Left lung (tissue), 4 donors: ENCODE measurements at regions not wholly inside any gene's neighbourhood (a gene's known extent, or its start where the extent isn't known, plus 50 kb on each side); places are given as distances from the start of the nearest gene placed in this dataset.

Experiments used
- ATAC-seq: fragments of 200-7000 bp; cut with Tn5 transposase; one replicate; pipeline ENCODE4 v1.9.1; 2020; ENCODE audit warnings: moderate library complexity
- DNase-seq, 4 donors: peaks; one replicate each; pipeline ENCODE4 v3.0.0-alpha.2; 2013 to 2020
- H3K27ac ChIP-seq, 2 donors: fragments of 200-600 bp; sonication (generic) in 1 of 2; one replicate each; pipeline versions ENCODE4 v1.5.0 to v1.8.0; 2020 to 2021
- H3K27me3 ChIP-seq, 2 donors: fragments of 200-600 bp; sonication (generic) in 1 of 2; one replicate each; pipeline versions ENCODE4 v1.5.0 to v1.8.0; 2020 to 2021
- H3K36me3 ChIP-seq, 2 donors: fragments of 200-600 bp; sonication (generic) in 1 of 2; one replicate each; pipeline versions ENCODE4 v1.5.0 to v1.8.0; 2020 to 2021
- H3K4me1 ChIP-seq, 2 donors: fragments of 200-600 bp; one replicate each; pipeline ENCODE4 v1.8.0; 2021
- H3K4me3 ChIP-seq, 2 donors: fragments of 200-600 bp; sonication (generic) in 1 of 2; one replicate each; pipeline versions ENCODE4 v1.5.0 to v1.8.0; 2020 to 2021; ENCODE audit warnings: mild to moderate bottlenecking in 1 of 2
- H3K9me3 ChIP-seq, 2 donors: fragments of 200-600 bp; sonication (generic) in 1 of 2; one replicate each; pipeline versions ENCODE4 v1.5.0 to v1.8.0; 2020 to 2021
- intact Hi-C, 2 donors: fragments of 100-400 bp; cut with DNase I; formaldehyde crosslinking; loops; one replicate each; pipeline versions ENCODE4 v1.11.2 to v1.14.2; 2022
- TF ChIP-seq, protein P1 (sequence below), 2 donors: fragments of 200-600 bp; sonication (generic) in 1 of 2; IDR thresholded peaks; one replicate each; pipeline versions ENCODE4 v1.5.0 to v1.8.0; 2021; ENCODE audit warnings: antibody characterized with exemption in 2 of 2
- donor health status: DM: no; HTN: yes; CAD: no.
- donor health status: DM: no; HTN: no; CAD: no.

DNA sequence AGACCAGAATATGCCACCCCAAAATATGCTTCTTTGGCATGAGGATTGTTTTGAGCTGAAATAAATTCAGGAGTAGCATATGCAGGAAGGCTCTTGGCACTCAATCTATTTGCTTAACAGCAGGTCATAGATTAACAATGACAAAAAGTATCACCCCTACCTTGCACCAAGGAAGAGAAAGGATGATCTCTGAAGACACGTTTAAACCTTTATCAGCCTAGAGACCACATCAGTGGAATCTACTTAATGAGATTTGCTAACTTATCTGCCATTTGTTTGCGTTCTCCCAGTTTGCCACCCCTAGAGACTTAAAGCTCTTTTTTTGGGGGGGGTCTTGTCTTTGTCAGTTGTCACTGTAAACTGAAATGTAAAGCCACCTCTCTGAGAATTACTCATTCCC lies 1278.7 kb upstream of the USP15 start:
- Histone ChIP-seq H3K9me3 (peaks cover 0 to 6% of the 10 kb centered on the region in 2 donors), H3K36me3 (no peaks in the 10 kb centered on the region), H3K27ac (no peak overlapping the region), H3K27me3 (no peaks in the 10 kb centered on the region), H3K4me3 (no peak overlapping the region), H3K4me1 (no peaks in the 10 kb centered on the region)
- intact Hi-C loops, result no loop called here
- ATAC-seq (no peak), DNase-seq (no peak)
- TF ChIP-seq, protein P1, sequence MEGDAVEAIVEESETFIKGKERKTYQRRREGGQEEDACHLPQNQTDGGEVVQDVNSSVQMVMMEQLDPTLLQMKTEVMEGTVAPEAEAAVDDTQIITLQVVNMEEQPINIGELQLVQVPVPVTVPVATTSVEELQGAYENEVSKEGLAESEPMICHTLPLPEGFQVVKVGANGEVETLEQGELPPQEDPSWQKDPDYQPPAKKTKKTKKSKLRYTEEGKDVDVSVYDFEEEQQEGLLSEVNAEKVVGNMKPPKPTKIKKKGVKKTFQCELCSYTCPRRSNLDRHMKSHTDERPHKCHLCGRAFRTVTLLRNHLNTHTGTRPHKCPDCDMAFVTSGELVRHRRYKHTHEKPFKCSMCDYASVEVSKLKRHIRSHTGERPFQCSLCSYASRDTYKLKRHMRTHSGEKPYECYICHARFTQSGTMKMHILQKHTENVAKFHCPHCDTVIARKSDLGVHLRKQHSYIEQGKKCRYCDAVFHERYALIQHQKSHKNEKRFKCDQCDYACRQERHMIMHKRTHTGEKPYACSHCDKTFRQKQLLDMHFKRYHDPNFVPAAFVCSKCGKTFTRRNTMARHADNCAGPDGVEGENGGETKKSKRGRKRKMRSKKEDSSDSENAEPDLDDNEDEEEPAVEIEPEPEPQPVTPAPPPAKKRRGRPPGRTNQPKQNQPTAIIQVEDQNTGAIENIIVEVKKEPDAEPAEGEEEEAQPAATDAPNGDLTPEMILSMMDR (IDR thresholded peaks at IDR 0.05), result no peak

DNA sequence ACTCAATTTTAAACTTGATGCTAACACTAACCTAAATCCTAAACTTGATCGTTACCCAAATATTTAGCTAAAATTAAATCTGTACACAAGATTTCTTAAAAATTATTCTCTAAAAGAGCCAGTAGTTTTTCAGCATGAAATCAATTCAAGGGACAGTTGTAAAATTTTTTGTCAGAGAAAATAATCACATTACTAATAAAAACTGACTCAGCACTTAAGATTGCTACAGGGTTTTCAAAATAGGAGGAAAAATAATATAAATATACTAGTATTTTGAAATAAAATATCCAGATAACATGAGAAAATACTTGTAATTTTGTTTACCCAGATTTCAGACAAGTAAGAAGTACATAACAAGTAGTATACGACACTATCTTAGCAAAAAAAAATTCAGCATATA lies 1268.1 kb upstream of the USP15 start:
- intact Hi-C loops, result no loop called here

DNA sequence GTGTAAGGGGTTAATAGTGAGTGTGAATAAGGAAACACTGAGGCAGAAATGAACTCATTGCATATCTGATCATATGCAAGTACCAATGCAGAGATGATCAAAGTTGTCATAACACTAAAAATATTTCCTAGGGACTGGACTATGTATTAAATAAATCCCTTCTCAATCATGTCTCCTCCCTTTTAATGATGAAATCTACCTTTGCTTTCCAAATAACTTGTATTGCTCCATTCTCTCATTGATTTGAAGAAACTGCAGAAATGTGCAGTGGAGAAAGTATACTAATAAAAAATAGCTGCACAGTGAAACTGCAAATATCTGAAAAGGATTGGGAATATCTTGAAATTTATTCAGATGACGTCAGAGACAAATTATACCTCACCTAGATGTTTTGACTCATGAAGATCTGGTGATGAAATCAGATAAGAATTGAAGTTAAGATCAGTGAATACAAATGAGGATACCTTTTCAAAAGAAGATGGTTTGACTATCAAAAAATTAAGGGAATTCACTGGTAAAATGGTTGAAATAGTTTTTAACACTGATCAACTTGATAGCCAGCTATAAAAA lies 1264.9 kb upstream of the USP15 start:
- no peak overlapping the region for H3K27ac ChIP-seq
- DNase-seq, result no peak
- ATAC-seq, result no peak
- intact Hi-C loops, result no loop called here
- H3K27me3 ChIP-seq, result no peaks in the 10 kb centered on the region
- TF ChIP-seq, protein P1 (IDR thresholded peaks at IDR 0.05), result no peak
- peaks cover 0 to 14% of the 10 kb centered on the region in 2 donors for H3K9me3 ChIP-seq
- no peaks in the 10 kb centered on the region for H3K4me1 ChIP-seq
- no peaks in the 10 kb centered on the region for H3K36me3 ChIP-seq
- H3K4me3 ChIP-seq, result no peak overlapping the region

More for the DNA sequence above, 1268.1 kb upstream of the USP15 start:
- TF ChIP-seq, protein P1 (IDR thresholded peaks at IDR 0.05), result no peak
- Histone ChIP-seq H3K9me3 (peaks cover 0 to 11% of the 10 kb centered on the region in 2 donors), H3K4me3 (no peak overlapping the region), H3K4me1 (no peaks in the 10 kb centered on the region), H3K27me3 (no peaks in the 10 kb centered on the region), H3K27ac (no peak overlapping the region), H3K36me3 (no peaks in the 10 kb centered on the region)
- DNase-seq (no peak), ATAC-seq (no peak)

DNA sequence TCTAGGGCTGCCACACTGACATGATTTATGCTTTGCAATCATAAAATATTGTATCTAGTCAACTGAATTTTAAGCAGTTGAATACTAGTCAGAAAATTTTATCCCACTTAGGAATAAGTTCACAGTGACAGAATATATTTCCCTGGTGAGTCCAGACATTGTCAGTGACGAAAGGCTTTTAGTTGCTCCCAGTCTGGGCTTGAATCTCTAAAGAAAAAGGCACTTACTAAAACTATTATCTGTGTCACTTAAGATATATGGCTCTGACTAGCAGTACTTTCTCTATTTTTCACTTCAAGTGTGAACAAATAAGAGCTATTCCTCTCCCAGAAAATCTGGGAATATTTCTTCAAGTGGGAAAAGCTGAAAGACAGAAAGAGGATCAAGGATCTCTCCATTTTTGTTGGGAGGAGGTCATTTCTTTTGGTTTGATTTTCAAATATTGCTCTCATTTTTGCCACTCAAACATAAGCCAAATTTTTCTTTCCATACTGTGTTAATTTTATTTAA lies 1262.3 kb upstream of the USP15 start:
- Histone ChIP-seq H3K4me3 (no peak overlapping the region), H3K27ac (no peak overlapping the region), H3K4me1 (no peaks in the 10 kb centered on the region), H3K9me3 (peaks cover 0 to 26% of the 10 kb centered on the region in 2 donors), H3K36me3 (no peaks in the 10 kb centered on the region), H3K27me3 (no peaks in the 10 kb centered on the region)
- ATAC-seq, result no peak
- no peak for DNase-seq
- TF ChIP-seq, protein P1 (IDR thresholded peaks at IDR 0.05), result no peak
- intact Hi-C loops, result no loop called here

DNA sequence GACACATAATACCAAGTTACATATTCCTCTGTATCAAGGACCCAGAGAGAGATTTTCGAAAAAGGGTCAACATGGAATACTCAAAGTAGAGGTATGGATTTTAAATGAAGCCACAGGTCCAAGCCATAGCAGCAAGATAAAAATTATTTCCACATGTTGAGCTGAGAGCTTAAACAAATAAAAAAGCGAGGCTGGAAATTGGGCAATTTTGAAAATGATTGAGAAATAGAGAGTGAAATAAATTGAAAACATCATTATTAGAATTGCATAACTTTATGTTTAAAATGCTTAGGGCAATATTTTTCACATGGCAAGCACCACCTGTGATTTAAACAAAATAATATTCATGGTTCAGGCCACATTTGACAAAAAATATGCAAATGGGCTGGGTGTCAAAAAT lies 1251.0 kb upstream of the USP15 start:
- no peak for ATAC-seq
- Histone ChIP-seq H3K36me3 (no peaks in the 10 kb centered on the region), H3K27me3 (no peaks in the 10 kb centered on the region), H3K4me3 (no peak overlapping the region), H3K4me1 (no peaks in the 10 kb centered on the region), H3K27ac (no peak overlapping the region), H3K9me3 (peaks cover 0 to 4% of the 10 kb centered on the region in 2 donors)
- TF ChIP-seq, protein P1 (IDR thresholded peaks at IDR 0.05), result no peak
- intact Hi-C loops, result no loop called here
- peak in 2 of 4 donors; percentile 36 to 48 for DNase-seq
